ENCODE measurements at regions not wholly inside any gene's neighbourhood (a gene's known extent, or its start where the extent isn't known, plus 50 kb on each side); places are given as distances from the start of the nearest gene placed in this dataset.
"Not testable (repeated sequence)": the region's sequence is repeated elsewhere in the genome, so short reads cannot be mapped to it uniquely, and the experiment has no call there.

DNA sequence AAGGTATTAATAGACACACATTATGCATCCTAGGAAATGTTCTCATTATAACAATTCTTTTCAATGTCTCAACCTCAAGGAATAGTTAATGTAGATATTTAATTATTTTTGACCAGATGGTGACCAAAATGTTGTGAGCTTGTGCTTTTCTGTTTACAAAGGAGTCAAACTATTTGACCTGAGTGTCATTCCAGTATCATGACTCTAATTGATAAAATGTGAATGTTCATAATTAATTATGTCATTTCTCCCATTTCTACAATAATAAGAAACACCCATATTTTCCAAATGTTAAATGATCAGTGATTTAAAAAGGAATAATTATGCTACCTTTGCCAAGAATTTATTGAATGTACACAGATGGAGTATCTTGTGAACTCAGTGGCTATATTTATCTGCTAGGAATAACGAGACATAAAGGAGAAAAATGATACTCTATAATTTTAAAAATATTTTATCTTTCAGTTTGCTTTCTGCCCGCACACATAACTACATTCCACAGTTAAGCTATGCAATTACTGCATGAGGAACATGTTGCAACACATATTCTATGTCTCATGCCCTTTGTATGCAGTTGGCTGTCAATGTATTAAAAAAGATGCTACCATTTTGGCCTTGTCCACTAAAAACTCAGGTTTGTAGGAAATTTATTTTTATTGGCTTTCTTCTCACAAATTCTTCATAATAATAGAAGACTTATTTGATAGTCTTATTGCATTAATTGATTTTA lies 376.7 kb upstream of the CCDC179 start:
- DNase-seq (ENCODE audit: low spot score): peak; percentile 4

DNA sequence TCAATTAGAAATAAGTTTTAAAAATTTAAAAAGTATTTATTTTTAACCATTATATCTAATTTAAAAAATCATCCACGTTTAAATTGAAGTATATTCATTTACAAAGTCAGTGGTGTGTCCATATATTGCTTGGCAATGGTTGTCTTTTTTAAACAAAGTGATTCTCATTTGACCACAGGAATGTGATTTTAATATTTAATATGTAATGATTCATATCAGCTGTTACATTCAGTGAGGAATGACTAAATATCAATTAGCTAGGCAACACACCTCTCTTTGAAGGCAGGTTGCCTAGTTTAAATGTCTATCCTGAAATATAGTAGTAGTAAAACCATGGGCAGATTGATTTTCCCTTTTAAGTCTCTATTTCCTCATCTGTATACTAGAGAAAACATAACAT lies 392.2 kb upstream of the CCDC179 start:
- DNase-seq (ENCODE audit: low spot score): no peak

DNA sequence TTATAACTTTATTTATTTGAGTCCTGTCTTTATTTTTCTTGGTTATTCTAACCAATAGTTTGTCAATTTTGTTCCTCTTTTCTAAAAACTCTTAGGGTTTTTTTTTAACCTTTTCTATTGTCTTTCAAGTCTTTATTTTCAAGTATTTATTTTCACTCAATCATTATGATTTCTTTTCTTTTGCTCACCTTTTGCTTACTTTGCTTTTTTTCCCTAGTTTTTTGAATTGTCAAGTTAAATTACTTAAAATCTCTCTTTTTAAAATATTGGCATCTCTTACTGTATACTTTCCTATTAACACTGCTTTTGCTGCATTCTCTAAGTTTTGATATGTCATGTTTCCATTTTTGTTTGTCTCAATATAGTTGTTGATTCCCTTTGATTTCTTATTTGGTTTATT lies 396.8 kb upstream of the CCDC179 start:
- no peak for DNase-seq (ENCODE audit: low spot score)

DNA sequence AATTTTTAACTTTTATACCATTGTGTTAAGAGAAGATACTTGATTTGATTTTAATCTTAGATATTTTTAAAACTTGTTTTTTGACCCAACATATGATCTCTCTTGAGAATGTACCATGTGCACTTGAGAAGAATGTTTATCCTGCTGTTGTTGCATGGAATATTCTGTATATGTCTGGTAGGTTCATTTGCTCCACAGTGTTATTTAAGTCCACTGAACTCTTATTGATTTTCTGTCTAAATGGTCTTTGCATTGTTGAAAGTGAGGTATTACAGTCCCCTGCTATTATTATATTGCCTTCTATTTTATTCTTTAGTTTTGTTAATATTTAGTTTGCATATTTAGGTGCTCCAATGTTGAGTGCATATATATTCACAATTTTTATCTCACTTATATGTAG lies 397.3 kb upstream of the CCDC179 start:
- no peak for DNase-seq (ENCODE audit: low spot score)

DNA sequence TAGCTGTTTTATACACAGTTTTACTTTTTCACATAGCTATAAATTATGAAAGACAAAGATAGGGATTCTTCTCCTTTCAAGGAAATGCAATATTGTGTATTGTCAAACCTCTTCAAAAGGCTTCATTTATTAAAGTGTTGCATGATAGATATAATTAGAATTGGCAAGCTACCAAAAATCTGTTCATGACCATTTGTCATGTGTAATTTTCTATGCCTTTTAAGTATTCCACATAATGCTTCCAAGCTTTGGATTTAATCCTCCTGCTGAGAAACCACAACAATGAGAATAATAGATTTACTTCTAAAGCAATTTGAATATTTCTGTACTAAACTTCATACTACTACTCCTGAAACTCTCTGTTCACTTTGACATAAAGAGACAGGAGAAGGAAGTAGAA lies 403.2 kb upstream of the CCDC179 start:
- no peak for DNase-seq (ENCODE audit: low spot score)

DNA sequence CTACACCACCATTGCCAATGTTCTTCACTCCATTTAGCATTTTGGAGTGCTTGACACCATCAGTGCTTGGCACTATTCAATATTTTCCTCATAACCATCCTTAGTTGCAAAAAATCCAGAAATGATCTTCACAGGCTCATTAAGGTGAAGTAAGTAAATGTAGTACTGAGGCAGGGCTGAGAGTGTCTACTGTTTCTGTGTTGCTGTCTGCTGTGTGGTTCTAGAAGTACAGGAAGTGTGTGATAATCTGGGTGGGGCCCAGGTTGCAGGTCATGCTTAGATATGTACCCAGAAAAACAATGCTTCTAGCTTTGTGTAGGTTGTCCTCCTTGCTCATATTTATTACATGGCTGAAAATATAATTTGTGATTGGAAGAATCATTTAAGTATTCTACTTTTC lies 411.8 kb upstream of the CCDC179 start:
- DNase-seq (ENCODE audit: low spot score): no peak

DNA sequence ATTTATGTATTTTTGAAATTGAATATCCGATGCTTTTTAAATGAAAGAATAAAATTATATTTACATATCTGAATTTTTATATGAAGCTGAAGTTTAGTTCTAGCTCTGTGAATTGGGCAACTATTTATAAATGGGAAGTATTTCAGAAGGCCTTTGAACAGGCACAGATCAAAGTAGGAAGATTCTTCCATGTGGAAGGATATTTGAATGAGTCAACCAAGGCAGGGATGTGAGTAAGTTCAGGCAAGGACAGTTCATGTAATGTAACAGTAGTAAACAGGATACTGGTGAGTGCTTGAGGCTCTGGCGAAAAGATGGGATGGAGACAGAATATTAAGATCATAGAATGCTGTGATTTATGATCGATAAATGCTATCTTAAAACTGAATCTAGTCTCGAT lies 417.8 kb upstream of the CCDC179 start:
- peak; percentile 62 for DNase-seq (ENCODE audit: low spot score)

DNA sequence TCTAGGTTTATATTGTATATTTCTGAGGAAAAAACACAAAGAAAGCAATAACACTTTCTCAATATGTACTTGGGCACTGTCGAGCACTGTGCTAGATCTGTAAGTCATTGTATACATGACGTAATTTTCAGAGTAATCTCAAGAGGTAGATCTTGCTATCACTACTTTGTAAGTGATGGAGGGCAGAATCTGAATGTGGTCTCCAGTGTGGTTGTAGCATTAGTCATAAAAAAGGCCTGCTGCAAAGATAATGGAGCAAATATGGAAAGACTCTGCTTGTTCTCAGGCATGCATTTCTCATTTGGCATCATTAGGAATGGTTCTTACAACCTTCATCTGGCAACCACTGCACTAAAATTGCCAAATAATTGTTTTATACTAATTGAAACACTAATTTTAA lies 419.8 kb upstream of the CCDC179 start:
- peak; percentile 39 for DNase-seq (ENCODE audit: low spot score)

DNA sequence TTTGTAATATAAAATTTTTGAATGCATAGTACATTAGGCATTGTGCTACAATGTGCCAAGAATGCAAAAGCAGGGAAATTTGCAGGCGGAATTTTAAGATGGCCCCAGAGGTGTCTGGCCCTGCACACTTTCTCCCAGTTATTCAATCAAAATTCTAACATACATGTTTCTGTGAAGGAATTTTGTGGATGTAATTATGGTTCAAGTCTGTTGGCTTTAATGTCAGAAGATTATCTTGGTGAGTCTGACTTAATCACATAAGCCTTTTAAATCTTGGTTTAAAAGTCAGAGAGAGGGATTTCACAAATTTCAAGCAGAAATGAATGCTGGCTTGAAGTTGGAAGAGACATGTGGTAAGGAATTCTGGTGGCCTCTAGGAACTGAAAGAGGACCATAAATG lies 423.4 kb upstream of the CCDC179 start:
- DNase-seq (ENCODE audit: low spot score): no peak

DNA sequence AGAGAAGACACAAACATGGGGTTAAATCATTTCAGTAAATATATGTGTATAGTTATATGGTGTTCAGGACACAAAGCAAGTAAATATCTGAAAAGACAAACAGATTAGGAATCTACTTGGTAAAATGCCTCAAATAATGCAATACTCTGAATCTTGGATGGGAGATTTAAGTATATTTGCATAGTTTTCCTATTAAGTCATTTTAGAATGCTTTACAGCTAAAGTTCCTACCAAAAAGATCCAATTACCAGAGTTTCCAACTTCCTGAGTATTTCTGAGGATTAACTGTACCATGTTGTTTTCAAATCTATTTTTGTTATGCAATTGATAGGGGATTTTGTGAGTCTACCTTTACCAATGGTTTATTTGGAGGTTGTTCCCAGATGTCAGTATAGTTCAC lies 424.4 kb upstream of the CCDC179 start:
- peak; percentile 42 for DNase-seq (ENCODE audit: low spot score)

DNA sequence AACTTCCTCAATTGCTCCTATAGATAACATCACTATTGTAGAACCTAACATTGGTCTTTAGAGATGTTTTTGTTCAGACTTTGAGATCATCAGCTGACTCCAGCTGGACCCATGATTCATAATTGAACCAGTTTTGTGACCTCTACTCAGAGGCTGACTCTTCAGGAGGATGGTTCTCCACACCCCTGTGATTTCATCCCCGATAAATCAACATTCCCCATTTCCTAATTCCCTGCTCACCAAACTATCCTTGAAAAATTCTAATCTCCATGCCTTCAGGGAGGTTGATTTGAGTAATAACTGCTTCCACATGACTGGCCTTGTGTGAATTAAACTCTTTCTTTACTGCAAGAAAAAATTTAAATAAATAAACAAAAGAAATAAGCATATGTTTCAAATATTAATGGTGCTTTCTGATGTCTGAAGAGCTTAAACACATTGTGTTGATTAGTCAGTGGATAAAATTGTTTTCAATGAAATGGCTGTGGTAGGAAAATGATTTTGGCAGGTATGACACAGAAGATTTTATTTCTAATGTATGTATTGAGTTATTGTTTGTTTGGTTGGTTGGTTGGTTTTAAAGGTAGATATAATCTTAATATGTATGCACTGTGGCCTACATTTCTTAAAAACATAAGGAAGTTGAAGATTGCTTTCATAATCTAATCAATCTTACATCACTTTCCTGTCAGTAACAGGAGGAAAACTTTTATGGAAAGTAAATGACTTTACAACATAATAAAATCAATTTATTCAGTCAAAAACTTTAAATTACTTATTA lies 427.9 kb upstream of the CCDC179 start:
- DNase-seq (ENCODE audit: low spot score): peak; percentile 63

DNA sequence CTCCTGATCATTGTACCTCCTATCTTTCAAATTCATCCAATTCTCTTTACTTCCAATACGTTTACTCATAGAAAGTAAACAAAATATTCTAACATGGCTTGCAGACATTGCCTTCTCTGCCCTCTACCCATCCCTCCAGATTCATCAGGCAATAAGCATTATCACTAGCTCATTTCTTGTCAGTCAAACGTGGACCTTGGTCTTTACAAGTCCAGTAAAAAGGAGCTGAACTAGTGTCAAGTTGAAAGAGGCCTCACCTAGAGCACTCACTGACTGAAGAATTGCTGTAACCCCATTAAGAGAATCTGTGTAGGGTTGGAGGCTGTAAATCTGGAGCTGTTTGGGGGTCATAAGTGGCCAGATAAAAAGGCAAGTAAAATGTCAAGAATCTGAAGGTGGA lies 435.0 kb upstream of the CCDC179 start:
- DNase-seq (ENCODE audit: low spot score): no peak

DNA sequence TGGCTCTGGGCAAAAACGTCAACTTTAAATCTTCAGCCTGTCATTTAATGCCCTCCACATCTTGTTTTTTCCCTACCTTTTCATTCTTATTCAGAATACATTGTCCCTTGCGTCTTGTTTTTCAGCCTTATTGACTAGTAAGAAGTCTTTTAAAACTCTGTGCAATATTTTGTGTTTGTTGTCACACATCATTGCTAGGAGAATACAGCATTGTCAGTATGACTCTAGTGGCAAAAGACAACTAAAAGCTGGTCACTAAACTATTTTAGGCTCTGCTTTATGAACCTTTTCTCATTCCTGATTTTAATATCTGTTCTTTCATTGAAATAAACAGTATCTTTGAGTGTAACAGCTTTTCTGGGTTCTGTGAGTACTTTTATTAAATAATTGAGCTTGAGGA lies 447.8 kb upstream of the CCDC179 start:
- no peak for DNase-seq (ENCODE audit: low spot score)

DNA sequence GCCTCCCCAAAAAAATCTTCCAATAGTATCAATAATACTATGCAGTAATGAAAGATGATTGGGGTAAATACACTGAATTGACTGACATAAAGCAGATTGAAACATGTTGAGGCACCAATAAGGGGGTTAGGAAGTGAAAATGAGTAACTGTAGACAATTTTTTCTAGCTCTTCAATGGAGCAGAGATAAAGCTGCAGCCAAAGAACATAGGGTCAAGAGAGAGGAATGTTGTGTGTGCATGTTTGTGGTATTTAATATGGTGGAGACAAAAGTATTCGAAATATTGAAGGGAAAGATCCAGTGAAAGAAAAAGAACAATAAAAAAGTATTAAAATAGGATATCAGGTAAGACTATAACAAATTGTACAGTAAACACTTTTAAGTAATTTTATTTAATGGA lies 450.0 kb upstream of the CCDC179 start:
- peak; percentile 44 for DNase-seq (ENCODE audit: low spot score)

DNA sequence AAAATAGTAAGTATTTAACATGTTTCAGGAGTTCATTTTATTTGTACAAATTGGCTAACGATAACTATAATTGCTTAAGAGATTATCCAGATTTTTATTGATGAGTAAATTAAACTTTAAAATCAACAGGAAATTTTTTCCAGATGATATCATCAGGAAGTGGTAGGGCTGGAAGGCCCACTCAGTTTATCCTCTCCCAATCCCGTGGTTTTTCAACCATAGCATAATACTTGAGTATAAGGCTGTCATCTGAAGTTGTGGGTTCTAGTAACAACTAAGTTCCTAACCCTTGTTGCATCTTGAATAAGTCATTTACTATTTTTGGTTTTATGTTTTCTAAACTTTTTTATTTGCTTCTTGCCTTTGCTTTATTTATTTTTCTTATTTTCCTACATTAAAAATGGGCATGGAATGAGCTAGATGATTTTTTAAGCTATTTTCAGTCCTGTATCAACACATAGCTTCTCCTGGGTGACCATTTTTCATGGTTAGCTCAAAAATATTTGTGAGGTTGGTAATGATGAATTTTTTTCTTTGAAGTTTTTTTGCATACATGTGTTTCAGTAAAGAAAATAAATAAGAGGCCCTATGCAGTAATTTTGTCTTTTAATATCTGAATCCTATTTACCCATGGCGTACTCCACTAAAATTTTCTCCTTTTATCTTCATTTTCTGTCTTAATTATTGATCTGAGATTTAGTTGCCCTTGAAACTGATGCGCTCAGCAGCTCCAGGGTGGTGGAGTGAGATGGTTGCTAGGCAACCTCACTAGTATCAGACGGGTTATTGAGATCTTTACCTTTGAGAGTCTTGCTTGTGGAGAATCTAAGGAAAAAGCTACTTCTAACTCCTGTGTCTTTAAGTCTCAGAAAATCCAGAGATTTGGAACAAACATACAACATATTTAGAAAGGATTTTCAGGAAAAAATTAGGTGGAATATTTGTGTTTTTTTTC lies 452.0 kb upstream of the CCDC179 start:
- DNase-seq (ENCODE audit: low spot score): peak; percentile 33

DNA sequence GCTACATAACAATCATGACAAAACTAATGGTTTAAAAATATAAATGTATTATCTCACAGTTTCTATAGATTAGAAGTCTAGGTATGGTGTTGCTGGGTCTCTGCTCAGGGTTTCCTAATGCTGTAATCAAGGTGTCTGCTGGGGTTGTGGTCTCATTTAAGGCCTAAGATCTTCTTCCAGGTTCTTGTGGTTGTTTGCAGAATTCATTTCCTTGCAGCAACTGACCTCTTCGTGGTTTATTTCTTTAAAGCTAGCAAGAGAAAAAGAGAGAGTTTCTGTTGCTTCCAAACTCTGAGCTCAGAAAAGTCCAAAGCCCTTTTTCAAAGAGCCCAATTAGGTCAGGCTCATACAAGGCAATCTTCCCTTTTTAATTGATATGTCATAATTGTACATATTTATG lies 452.7 kb upstream of the CCDC179 start:
- no peak for DNase-seq (ENCODE audit: low spot score)

DNA sequence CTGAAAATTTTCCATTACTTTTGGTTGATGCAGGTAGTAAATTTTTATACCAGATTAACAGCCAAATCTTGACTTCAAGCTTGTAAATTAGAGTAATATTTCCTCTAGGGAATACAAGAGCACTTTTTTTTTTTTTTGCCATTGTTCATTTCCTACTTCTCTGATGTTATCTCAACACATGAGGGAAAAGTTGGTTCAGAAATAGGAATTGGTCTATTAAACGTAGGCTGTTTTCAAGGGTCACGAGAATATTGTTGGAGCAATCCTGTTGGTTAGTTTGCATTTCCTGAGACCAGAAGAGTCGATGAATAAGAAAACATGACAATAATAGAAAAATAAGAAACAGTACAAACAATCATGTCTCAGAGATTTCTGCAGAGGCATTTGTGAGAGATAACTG lies 453.9 kb upstream of the CCDC179 start:
- no peak for DNase-seq (ENCODE audit: low spot score)

DNA sequence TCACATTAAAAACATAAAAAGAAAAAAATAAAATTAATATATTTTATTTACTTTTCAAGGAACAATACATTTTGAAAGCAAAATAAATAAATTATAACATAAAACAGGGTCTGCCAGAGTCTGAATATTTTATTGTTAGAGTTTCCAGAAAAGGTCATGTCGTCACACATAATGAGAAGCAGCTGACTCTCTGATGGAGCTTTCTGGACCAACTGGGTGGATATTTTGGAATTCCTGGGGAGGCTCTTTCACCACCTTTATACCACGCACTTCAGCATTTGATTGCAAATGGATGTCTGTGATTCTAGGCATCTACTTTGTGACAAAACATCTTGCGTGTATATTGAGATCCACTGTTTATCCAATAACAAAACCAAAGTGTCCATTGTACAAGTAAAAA lies 455.0 kb upstream of the CCDC179 start:
- no peak for DNase-seq (ENCODE audit: low spot score)

DNA sequence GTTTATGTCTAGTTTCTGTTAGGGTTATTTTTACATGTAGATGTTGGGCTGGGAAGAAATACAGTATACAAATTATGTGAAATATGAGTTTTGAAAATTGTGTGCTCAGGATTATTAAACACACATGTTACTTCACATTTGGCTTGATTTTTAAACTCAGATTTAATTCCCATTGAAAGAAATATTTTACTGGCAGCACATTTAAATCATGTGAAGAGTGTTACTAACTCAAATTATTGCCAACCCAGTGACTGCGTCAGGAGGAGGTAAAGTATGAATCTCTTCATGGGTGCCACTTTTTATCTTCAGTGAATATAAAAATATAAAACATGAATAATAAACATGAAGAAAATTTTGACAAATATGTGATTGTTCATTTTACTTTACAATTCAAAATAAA lies 457.5 kb upstream of the CCDC179 start:
- no peak for DNase-seq (ENCODE audit: low spot score)

DNA sequence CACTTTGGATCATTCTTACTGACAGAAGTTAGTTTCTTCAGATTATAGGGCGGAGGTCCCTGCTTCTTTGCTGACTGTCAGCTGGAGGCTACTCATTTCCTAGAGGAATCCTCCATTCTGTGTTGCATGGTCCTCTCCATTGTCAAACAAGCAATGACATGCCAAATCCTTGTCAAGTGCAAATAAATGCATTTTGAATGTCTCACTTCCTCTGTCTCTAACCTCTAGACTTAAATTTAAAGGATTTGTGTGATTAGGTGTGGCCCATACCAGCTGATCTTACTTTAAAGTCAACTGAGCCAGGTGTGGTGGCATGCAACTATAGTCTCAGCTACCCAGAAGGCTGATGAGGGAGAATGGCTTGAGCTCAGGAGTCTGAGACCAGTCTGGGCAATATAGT lies 458.4 kb upstream of the CCDC179 start:
- no peak for DNase-seq (ENCODE audit: low spot score)

DNA sequence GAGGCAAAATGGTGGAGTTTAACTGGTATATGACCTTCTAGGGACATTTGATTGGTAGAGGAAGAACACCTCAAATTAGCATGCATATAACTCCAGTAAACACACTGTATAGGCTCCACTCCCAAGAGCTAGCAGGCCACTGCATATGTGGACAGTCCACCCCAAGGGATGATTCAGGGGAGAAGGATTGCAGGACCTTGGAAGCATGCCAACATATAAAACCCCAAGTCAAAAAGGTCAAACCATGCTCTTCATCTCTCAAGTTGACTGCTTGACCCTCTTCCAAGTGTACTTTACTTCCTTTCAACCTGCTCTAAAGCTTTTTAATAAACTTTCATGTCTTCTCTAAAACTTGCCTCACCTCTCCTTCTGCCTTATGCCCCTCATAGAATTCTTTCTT lies 459.9 kb upstream of the CCDC179 start:
- DNase-seq (ENCODE audit: low spot score): no peak

DNA sequence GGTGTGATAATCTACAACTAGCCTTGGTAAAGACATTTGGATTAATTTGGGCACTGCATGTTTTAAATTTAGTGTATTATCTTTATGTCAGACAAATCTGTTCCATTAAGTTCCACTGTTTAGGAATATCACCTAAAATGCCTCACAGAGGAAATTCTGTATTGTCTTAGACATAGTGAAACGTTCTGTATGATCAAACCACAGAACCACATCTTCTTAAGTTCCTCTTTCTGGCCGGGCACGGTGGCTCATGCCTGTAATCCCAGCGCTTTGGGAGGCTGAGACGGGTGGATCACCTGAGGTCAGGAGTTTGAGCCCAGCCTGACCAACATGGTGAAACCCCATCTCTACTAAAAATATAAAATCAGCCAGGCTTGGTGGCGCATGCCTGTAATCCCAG lies 475.3 kb upstream of the CCDC179 start:
- not testable (repeated sequence) for DNase-seq (ENCODE audit: low spot score)

DNA sequence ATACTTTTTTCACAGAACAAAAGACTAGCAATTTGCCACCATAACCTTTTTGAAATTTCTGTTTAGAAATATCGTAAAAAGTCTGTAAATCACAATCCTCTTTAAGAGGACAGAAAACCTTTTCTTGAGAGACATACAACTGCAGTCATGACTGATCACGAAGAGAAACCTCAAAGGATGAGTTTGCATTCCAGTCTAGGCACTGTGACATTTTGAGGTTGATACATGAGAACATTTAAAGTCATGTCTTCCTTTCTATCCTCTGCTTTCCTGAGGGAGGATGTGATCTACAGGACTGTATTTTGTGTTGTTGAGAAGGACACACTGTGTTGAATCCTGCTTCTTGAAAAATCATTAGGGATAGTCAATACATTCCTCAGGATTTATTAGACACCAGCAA lies 476.7 kb upstream of the CCDC179 start:
- peak; percentile 4 for DNase-seq (ENCODE audit: low spot score)

Measured in GM03348 (cell line).